GM23248 (cell line): ENCODE measurements at regions not wholly inside any gene's neighbourhood (a gene's known extent, or its start where the extent isn't known, plus 50 kb on each side); places are given as distances from the start of the nearest gene placed in this dataset.

ENCODE experiments used
- EZH2 ChIP-seq: fragments of 200-600 bp; sonication (generic); IDR thresholded peaks from 2 replicates; pipeline ENCODE4 v1.6.1; 2018; ENCODE audit warnings: antibody characterized with exemption, mild to moderate bottlenecking; ENCODE audit not compliant: insufficient read depth, poor library complexity, severe bottlenecking
- EZH2phosphoT487 ChIP-seq: fragments of 200-600 bp; sonication (generic); IDR thresholded peaks from 2 replicates; pipeline ENCODE4 v1.6.1; 2018; ENCODE audit warnings: antibody characterized with exemption, moderate library complexity, mild to moderate bottlenecking, low read depth; ENCODE audit not compliant: insufficient read depth

- no peak for TF ChIP-seq EZH2
- TF ChIP-seq EZH2phosphoT487: no peak
Observed at GRCh38 chr13:100728201-100728600, 53.6 kb upstream of the TMTC4 start.
